ENCODE measurements at regions not wholly inside any gene's neighbourhood (a gene's known extent, or its start where the extent isn't known, plus 50 kb on each side); places are given as distances from the start of the nearest gene placed in this dataset.
"Not testable (repeated sequence)": the region's sequence is repeated elsewhere in the genome, so short reads cannot be mapped to it uniquely, and the experiment has no call there.

DNA sequence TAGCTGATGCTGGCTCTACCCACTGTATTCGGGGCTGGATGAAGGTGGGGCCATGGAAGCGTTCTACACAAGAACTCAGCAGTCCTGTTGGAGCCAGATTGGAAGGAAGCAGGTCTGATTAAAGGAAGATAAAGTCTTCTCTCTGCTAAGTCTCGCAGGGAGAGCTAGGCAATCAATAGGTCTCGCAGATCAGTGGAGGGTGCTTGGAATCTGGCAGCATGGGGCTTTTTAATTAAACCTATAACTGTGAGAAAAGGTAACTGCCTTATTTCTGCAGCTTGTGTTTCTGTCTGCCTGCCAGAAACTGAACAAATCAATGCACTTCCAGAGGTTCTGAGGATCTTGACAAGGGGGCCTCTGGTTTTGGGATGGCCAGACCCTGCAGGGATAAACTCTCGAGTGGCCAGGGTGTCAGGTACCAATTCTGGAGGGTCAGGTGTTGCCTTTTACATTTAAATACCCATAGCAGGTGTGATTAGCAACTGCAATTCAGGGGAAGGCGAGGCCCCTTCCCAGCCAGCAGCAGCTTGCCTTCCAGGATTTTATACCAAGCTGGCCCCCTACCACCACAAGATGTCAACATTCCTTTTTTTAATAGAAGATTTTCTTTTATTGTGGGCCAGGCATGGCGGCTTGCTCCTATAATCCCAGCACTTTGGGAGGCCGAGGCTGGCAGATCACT lies 228.6 kb downstream of the NPIPA7 start:
- DNase-seq (ENCODE audit: low read depth, low spot score); H3K4me3 ChIP-seq (ENCODE audit: low read length): not testable (repeated sequence)

DNA sequence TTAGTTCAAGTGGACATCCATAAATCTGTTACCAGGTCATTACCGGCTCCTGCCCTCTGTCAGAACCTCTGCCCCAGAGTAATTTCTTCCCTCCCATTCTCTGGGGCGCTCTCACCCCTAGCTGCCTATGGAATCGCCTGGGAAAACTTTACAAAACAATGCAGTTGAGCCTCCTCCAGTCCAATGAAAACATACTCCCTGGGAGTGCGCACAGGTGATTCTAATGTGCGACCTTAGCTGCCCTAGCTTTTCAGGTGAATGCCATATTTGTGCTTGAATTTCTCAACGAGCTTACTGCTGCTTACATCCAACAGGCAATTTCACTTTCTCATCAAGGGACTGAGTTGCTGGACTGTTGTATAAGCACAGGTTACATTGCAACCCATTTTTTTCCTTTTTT lies 230.7 kb downstream of the NPIPA7 start:
- not testable (repeated sequence) for H3K4me3 ChIP-seq (ENCODE audit: low read length); DNase-seq (ENCODE audit: low read depth, low spot score)

DNA sequence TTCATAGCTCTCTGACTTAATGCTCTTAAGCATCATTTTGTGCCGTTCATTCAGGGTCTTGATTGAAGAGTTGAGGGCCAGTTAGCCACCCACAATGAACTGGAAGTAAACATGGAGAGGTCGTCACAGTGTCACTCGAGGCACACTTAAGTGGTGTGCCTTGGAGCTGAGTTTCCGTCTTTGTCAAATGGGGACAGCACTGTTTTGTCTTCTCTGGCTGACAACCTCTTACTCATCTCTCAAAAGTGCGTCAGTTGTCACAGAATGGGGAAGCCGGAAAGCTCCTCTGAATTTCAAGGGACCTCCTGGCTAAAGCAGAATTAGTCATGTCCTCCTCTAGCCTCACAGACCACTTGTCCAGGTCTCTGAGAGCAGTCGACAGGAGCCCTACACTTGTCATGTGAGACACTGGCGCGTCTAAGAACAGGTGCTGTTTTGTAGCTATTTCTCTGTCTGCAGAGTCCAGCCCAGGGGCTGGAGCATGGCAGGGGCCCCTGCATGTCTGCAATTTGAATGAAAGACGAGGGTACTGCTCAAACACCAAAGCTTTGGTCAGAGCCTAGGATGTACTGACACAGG lies 231.5 kb downstream of the NPIPA7 start:
- DNase-seq (ENCODE audit: low read depth, low spot score), result not testable (repeated sequence)

DNA sequence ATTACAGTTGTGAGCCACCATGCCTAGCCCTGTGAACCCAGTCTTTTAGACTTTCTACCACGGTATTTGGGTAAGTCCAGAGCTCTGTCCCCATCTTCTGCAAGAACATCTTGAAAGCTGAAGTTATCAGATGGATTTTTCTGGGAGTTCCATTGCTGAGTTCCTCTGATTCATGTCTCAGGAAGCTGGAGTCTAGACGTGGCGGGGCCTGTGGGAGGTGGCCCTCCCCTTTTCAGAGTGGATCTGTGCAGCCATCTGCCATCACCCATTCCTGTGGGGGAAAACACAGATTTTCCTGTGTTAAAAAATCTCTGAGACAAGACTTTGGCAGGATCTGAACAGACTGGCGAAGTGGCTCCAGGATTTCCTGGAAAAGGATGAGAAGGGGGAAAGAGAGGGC lies 234.3 kb downstream of the NPIPA7 start:
- not testable (repeated sequence) for DNase-seq (ENCODE audit: low read depth, low spot score); H3K4me3 ChIP-seq (ENCODE audit: low read length)

More for the DNA sequence above, 231.5 kb downstream of the NPIPA7 start:
- H3K4me3 ChIP-seq (ENCODE audit: low read length), result not testable (repeated sequence)

DNA sequence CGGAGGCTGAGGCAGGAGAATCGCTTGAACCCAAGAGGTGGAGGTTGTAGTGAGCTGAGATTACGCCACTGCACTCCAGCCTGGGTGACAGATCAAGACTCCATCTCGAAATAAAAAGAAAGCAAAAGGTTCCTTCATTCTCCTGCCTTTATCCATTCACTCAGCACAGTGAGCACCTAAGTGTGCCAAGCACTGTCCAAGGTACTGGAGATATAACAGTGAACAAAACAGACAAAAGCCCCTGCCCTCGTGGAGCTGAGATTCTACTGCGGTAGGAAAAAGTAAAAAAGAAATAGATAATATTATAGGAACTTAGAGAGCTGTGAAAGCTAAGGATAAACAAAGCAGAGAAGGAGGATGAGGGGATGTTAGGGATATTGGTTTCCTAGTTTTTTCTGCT lies 235.5 kb downstream of the NPIPA7 start:
- DNase-seq (ENCODE audit: low read depth, low spot score); H3K4me3 ChIP-seq (ENCODE audit: low read length): not testable (repeated sequence)

DNA sequence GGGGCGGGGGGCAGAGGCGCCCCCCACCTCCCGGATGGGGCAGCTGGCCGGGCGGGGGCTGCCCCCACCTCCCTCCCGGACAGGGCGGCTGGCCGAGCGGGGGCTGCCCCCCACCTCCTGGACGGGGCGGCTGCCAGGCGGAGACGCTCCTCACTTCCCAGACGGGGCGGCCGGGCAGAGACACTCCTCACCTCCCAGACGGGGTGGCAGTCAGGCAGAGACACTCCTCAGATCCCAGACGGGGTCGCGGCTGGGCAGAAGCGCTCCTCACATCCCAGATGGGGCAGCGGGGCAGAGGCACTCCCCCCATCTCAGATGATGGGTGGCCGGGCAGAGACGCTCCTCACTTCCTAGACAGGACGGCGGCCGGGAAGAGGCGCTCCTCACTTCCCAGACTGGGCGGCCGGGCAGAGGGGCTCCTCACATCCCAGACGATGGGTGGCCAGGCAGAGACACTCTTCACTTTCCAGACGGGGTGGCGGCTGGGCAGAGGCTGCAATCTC lies 240.1 kb downstream of the NPIPA7 start:
- DNase-seq (ENCODE audit: low read depth, low spot score); H3K4me3 ChIP-seq (ENCODE audit: low read length): not testable (repeated sequence)

DNA sequence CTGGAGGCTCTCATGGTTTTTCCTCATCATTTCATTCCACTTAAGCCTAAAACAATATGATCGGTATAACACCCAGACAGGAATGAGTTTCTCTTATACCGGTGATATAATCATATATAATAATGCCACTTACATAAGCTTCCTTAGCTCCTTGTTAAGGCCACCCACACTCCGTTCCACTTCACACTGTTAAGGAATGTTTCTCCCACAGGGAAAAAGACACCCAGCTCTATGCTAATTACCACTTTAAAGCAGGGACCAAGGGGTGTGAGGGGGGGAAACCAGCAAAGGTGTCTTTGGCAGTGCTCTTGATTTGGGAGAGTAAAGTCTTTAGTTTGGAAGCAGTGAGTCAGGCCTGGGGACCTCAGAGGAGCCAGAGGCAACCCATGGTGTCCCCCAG lies 245.4 kb downstream of the NPIPA7 start:
- H3K4me3 ChIP-seq (ENCODE audit: low read length), result not testable (repeated sequence)

DNA sequence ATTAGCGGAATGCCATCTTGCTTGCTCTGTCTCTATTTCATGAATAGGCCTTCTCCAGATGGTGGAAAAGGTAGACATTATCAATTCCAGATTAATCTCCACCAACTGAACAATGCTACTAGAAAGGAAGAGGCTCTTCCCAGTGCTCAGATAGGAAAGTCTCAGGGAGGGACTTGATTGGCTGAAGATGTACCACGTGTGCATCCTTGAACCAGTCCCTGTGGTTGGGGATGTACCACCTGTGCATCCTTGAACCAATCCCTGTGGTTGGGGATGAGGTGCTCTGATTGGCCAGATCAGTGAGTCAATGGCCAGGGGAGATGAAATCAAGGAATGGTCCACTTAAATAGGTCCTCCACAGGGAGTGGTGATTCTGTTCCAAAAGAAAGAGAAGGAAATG lies 246.2 kb downstream of the NPIPA7 start:
- not testable (repeated sequence) for H3K4me3 ChIP-seq (ENCODE audit: low read length); DNase-seq (ENCODE audit: low read depth, low spot score)

More for the DNA sequence above, 245.4 kb downstream of the NPIPA7 start:
- DNase-seq (ENCODE audit: low read depth, low spot score), result not testable (repeated sequence)

DNA sequence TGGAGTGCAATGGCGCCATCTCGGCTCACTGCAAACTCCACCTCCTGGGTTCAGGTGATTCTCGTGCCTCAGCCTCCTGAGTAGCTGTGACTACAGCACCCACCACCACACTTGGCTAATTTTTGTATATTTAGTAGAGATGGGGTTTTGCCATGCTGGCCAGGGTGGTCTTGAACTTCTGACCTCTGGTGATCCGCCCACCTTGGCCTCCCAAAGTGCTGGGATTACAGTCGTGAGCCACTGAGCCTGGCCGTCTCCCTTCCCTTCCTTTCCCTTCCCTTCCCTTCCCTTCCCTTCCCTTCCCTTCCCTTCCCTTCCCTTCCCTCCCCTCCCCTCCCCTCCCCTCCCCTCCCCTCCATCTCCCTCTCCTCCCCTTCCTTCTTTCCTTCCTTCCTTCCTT lies 248.9 kb downstream of the NPIPA7 start:
- DNase-seq (ENCODE audit: low read depth, low spot score); H3K4me3 ChIP-seq (ENCODE audit: low read length): not testable (repeated sequence)

DNA sequence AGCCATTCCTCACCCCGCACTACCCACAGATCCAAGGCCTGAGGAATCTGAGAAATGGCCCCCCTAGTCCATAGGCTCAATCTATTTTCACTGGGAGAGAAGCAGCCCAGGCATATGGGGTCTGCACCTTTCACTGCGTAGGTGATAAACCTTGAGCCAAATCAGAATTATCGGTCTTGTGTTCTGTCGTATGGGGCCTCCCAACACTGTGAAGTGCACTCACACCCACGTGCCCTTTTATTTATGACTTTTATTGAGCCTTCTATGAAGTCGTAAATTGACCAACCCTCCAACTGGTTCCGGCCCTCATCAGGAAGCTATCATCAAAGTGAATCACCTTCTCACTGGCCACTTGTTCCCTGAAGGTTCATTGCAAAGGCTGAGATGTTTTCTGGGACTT lies 259.3 kb downstream of the NPIPA7 start:
- not testable (repeated sequence) for DNase-seq (ENCODE audit: low read depth, low spot score); H3K4me3 ChIP-seq (ENCODE audit: low read length)

DNA sequence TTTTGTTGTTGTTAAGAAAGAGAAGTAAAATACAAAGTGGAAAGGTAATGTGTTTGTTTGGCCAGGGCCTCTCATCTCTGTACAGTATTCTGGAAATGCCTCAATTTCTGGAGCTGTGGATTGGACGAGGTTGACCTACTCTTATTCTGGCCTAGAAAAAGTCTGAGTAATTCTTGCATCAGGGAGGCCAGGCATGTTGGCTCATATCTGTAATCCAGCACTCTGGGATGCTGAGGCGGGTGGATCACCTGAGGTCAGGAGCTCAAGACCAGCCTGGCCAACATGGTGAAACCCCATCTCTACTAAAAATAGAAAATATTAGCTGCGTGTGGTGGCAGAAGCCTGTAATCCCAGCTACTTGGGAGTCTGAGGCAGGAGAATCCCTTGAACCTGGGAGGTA lies 259.8 kb downstream of the NPIPA7 start:
- DNase-seq (ENCODE audit: low read depth, low spot score); H3K4me3 ChIP-seq (ENCODE audit: low read length): not testable (repeated sequence)

DNA sequence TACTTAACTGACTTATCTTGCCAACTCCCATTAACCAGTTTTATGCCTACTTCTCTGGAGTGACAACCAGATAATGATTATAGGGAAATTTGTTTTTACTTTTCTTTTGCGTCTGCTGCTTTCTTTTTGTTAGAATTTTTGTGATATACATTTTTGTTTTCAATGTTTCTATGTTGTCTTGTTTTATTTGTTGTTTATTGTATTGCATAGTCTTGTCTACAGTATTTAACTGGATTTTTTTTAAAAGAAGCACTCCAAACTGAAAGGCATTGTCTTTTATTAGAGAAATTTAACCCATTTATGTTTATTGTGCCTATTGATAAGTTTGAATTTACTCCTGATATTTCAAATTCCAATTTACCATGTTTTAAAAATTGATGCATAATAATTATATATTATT lies 264.9 kb downstream of the NPIPA7 start:
- not testable (repeated sequence) for H3K4me3 ChIP-seq (ENCODE audit: low read length); DNase-seq (ENCODE audit: low read depth, low spot score)

DNA sequence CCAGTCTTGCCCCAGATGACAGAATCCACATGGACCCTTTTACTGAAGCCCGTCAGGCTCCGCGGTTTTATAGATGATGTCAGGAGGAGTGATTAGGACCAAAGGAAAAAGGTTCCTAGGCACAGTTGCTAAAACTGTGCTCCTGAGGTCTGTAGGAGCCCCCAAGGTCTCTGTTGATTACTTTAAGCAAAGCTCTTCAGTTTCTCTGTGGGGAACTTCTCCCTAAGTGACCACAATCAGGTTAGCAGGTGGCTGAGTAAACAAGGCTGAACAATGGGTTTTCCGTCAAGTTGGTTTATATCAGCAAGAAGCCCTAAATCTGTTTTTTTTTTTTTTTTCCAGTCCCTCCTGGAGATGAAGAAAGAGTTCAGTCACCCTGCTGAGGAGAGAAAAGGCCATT lies 269.1 kb downstream of the NPIPA7 start:
- H3K4me3 ChIP-seq (ENCODE audit: low read length); DNase-seq (ENCODE audit: low read depth, low spot score): not testable (repeated sequence)

DNA sequence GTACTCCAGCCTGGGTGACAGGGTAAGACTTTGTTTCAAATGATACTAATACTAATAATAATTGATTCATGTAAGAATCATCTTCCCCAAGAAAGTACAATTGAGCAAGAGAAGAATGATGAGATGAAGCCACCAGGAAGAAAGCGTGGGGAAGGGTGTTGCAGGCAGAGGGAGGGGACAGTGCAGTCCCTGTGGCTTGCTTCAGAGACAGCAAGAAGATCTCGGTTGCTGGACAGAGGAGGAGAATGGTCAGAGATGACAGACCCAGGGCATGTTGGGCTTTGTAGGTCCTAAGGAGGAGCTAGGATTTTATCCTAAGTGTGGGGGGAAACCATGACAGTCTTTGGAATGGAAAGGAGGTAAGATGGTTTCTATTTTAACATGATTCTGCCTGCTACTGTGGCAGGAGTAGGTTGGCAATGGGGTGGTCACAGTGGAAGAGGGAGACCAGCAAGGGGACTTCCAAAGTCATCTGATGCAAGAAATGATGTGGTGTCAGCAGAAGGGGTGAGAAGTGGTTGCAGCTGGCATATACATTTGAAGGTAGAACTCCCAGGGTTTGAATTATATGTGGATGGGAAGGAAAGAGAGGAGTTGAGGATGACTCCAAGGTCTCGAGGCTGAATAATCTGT lies 293.4 kb downstream of the NPIPA7 start:
- not testable (repeated sequence) for DNase-seq (ENCODE audit: low read depth, low spot score); H3K4me3 ChIP-seq (ENCODE audit: low read length)

DNA sequence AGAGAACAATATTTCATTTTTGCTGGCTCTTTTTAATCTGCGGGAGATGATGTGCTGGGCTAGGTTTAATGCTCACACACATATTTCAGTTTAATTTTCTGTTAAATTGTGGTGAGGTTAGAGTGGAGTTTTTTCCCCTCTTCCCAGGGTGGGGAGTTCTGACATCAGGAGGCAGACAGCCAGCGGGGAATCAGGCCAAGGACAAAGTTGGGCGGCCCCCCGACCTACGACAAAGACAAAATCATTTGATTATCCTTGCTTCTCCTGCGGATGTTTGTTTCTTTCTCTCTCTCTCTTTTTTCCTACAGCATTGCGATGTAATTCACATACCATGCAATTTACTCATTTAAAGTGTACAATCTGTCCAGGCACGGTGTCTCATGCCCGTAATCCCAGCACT lies 295.9 kb downstream of the NPIPA7 start:
- DNase-seq (ENCODE audit: low read depth, low spot score); H3K4me3 ChIP-seq (ENCODE audit: low read length): not testable (repeated sequence)

DNA sequence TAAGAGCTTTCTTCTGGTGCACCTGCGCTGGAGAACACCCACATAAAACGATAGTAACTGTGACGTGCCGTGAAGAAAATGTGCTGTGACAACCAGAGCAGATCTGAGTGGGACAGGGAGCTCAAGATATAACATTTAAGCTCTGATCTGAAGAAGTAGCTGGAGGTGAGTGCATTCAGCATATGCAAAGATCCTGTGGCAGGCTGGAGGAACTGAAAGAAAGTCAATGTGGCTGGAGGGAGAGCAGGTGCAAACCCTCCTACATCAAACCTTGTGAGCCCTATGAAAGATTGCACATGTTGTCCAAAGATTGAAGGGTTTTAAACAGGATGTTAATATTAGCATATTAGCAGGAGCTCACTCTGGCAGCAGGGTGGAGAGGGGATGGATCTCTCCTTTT lies 342.9 kb downstream of the NPIPA7 start:
- H3K4me3 ChIP-seq (ENCODE audit: low read length); DNase-seq (ENCODE audit: low read depth, low spot score): not testable (repeated sequence)

DNA sequence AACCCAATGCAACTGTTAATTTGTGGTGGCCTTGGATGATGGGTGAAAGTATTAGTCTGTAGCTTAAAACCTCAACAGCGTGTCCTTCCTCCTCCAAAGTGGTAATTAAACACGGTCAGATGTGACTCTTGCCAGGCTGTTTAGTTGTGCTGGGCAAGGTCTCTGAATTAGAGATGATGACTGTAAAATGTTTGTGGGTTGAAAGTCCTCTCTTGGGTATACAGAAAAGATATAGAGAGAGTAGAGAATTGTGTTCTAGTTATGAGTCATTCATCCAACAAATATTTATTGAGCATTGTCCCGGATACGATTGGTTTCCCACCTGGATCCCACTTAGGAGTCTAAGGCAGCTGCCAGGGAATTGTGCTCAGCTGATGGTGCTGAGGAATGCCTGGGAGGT lies 343.7 kb downstream of the NPIPA7 start:
- DNase-seq (ENCODE audit: low read depth, low spot score), result not testable (repeated sequence)

DNA sequence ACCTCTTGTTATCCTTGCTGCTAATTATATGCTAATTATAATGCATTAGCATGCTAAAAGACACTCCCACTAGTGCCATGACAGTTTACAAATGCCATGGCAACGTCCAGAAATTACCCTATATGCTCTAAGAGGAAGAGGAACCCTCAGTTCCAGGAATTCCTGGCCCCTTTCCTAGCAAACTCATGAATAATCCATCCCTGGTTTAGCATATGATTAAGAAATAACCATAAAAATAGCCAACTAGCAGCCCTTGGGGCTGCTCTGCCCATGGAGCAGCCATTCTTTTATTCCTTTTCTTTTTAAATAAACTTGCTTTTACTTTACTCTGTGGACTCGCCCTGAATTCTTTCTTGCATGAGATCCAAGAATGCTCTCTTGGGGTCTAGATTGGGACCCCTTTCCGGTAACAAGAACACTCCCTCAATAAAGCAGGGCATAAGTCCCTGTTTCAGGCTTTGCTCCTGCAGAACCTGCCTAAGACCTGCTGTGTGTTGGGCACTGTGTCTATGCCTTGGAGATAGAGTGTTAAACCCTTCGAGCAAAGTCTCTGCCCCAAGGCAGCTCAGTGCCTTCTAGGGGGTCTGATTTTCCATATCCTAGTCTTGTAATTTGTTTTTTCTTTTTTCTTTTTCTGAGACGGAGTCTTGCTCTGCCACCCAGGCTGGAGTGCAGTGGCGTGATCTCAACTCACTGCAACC lies 345.0 kb downstream of the NPIPA7 start:
- H3K4me3 ChIP-seq (ENCODE audit: low read length); DNase-seq (ENCODE audit: low read depth, low spot score): not testable (repeated sequence)

More for the DNA sequence above, 343.7 kb downstream of the NPIPA7 start:
- not testable (repeated sequence) for H3K4me3 ChIP-seq (ENCODE audit: low read length)

DNA sequence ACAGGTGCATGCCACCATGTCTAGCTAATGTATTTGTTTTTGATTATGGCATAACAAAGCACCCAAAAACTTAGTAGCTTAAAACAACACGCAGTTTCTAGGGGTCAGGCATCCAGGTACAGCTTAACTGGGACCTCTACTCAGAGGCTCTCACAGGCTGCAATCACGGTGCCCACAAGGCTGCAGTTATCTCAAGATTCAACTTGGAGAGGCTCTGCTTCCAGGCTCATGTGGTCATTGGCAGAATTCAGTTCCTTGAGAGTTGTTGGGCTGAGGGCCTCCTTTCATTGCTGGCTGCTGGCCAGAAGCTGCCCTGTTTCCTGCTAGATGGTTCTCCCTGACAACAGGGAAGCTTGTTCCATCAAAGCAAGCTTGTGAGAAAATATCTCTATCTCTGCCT lies 348.1 kb downstream of the NPIPA7 start:
- not testable (repeated sequence) for H3K4me3 ChIP-seq (ENCODE audit: low read length); DNase-seq (ENCODE audit: low read depth, low spot score)

DNA sequence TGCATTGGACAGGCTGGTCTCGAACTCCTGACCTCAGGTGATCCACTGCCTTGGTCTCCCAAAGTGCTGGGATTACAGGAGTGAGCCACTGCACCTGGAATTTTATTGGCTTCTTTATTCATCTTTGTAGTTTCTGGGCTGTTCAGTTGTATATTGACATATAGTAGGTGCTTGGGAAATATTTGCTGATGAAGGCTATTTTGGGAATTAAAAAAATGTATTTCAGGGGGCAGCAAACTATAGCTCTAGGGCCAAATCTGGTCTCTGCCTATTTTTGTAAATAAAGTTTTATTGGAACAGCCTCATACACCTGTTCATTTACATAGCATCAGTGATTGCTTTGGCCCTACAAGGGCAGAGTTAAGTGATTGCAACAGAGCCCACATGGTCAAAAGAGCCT lies 363.6 kb downstream of the NPIPA7 start:
- H3K4me3 ChIP-seq (ENCODE audit: low read length); DNase-seq (ENCODE audit: low read depth, low spot score): not testable (repeated sequence)

All from Jurkat, Clone E6-1 (cell line).